NCI-H187 treated with DMSO at 0.1 percent for 48 hours (cell line): ENCODE measurements at regions not wholly inside any gene's neighbourhood (a gene's known extent, or its start where the extent isn't known, plus 50 kb on each side); places are given as distances from the start of the nearest gene placed in this dataset.

Source experiments
- DNase-seq: peaks from one replicate; lab custom pipeline; 2025; lab: John Stamatoyannopoulos, UW

DNA sequence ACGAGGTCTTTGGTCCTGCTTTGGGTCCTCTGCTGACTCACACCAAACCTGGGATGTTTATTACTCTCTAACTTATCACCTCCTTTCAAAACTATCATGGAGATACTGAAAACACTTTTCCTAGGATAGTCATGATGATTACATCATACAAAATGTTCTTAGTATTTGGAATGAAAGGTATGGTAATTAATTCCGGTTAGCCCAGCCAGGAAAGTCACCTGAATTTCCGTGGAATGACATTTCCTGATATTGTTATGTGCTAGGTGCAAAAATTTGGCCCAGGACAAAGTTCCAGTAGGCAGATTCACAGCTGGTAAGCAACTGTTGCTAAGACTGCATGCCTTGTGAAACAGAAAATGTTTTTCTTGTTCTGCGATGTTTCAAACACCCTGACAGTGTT, 203.4 kb downstream of the ZNF648 start:
- no peak for DNase-seq
